ENCODE measurements at regions not wholly inside any gene's neighbourhood (a gene's known extent, or its start where the extent isn't known, plus 50 kb on each side); places are given as distances from the start of the nearest gene placed in this dataset.
"Not testable (repeated sequence)": the region's sequence is repeated elsewhere in the genome, so short reads cannot be mapped to it uniquely, and the experiment has no call there.

DNA sequence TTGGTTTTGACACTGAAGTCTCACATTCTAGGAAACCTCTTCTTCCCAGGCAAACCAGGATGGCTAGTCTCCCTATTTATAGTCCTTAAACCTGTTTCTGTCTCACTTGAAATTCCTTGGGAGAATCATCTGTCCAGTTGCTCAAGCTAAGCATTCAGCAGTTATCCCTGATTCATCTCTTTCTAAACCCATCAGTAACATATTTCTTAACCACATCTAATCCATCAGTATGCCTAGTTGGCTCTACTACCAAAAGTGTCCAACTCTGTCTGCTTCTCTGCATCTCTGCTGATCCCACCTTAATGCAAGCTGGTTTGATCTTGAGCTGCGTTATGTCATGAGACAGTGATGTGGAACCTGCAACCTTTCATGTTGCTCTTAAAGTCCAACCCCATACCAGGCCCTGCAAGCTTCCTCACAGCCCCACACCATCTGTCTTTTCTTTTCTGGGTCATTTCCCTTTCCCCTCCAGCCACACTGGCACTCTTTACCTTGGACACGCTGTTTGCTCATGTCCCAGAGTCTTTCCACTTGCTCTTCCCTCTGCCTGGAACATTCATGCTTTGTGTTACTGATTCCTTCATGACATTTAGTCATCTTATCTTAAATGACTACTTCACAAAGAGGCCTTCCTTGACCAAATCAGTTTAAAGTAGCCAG lies 380.8 kb upstream of the RGS6 start:
- H3K4me3 Mint-ChIP-seq, result no peak overlapping the region
- H3K27me3 Mint-ChIP-seq, result no peaks in the 10 kb centered on the region
- peaks cover 47% of the 10 kb centered on the region for H3K4me1 Mint-ChIP-seq
- H3K9me3 Mint-ChIP-seq, result peaks cover 2% of the 10 kb centered on the region
- no peak for DNase-seq
- peaks cover 3% of the 10 kb centered on the region for H3K36me3 Mint-ChIP-seq
- no peak overlapping the region for H3K27ac Mint-ChIP-seq

DNA sequence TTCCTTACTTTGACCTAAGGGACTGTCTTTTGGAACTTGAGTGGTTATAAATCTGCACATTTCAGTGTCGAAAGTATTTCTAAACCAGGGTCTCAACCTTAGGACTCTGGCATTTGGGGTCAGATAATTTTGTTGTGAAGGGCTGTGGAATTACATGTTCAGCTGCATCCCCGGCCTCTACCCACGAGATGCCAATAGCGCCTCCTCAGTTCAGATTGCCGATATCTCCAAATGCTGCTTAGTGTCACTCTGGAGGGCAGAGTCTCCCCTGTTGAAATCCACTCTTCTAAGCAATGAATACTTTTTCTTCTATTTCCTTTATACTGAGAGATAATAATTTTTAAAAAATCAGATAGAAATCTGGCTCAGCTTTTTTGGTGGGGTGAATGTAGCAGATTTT lies 379.4 kb upstream of the RGS6 start:
- Mint-ChIP-seq H3K4me3 (no peak overlapping the region), H3K9me3 (peaks cover 2% of the 10 kb centered on the region), H3K36me3 (peaks cover 12% of the 10 kb centered on the region), H3K4me1 (peaks cover 58% of the 10 kb centered on the region), H3K27me3 (no peaks in the 10 kb centered on the region), H3K27ac (no peak overlapping the region)
- DNase-seq, result no peak

DNA sequence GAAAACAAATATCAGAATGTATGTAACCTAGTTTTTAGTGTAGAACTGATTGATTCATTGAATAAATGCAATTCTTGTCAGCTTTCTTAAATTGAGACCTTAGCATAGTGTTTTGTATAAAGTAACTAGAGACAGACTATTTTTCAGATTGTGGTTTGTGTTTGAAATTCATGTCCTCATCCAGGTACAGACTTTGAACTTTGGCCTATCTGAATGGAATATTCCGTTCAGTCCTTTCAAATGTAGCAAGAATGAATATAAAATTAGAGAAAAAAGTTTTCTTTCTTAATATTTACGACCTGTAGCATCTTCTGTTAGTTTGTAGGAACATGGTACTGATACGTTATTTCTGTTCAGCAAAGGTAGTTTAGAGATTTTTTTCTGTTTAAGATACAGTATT lies 378.4 kb upstream of the RGS6 start:
- Mint-ChIP-seq H3K36me3 (peaks cover 15% of the 10 kb centered on the region), H3K4me1 (peaks cover 68% of the 10 kb centered on the region), H3K4me3 (no peak overlapping the region), H3K9me3 (peaks cover 2% of the 10 kb centered on the region), H3K27me3 (no peaks in the 10 kb centered on the region), H3K27ac (peak overlapping the region; percentile 98)
- no peak for DNase-seq

DNA sequence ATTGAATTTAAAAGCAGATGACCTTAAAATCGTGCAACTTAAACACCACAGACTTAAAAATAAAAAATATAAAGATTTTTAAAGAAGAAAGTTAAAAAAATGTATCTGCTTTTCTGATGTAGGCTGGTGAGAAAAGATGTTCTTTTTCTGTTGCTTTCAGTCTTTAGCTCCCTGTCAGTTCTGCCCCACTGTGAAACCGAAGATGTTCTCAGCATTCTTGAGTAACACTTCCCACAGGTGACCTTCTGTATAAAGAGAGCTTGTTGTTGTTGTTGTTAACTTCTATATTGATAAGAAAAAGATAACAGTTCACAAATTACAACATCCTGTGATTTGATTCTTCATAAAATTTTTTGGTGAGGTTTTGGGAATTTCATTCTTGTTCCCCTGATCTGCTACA lies 377.9 kb upstream of the RGS6 start:
- no peaks in the 10 kb centered on the region for H3K27me3 Mint-ChIP-seq
- DNase-seq, result peak; percentile 9
- H3K36me3 Mint-ChIP-seq, result peaks cover 15% of the 10 kb centered on the region
- H3K9me3 Mint-ChIP-seq, result peaks cover 2% of the 10 kb centered on the region
- peak overlapping the region; percentile 10 for H3K4me3 Mint-ChIP-seq
- peaks cover 69% of the 10 kb centered on the region for H3K4me1 Mint-ChIP-seq
- peak overlapping the region; percentile 98 for H3K27ac Mint-ChIP-seq

DNA sequence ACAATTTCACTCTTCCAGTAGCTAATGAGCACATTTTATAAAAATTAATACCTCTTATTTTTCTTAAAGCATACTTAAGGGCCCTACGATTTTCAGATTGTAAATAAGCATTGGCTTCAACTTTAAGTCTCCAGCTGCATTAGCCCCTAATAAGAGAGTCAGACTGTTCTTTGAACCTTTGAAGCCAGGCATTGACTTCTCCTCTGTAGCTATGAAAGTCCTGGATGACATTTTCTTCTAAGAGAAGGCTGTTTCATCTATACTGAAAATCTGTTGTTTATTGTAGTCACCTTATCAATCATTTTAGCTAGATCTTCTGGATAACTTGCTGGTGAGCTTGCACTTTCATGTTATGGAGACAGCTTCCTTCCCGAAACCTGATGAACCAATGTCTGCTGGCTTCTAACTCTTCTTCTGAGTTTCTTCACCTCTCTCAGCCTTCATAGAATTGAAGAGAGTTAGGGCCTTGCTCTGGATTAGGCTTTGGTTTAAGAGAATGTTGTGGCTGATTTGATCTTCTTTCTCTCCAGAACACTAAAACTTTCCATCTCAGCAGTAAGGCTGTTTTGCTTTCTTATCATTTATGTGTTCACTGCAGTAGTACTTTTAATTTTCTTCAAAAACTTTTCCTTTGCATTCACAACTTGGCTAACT lies 377.1 kb upstream of the RGS6 start:
- DNase-seq, result peak; percentile 8
- Mint-ChIP-seq H3K4me1 (peaks cover 69% of the 10 kb centered on the region), H3K36me3 (peaks cover 15% of the 10 kb centered on the region), H3K9me3 (peaks cover 2% of the 10 kb centered on the region), H3K27me3 (no peaks in the 10 kb centered on the region), H3K4me3 (peak overlapping the region; percentile 65), H3K27ac (peak overlapping the region; percentile 98)

DNA sequence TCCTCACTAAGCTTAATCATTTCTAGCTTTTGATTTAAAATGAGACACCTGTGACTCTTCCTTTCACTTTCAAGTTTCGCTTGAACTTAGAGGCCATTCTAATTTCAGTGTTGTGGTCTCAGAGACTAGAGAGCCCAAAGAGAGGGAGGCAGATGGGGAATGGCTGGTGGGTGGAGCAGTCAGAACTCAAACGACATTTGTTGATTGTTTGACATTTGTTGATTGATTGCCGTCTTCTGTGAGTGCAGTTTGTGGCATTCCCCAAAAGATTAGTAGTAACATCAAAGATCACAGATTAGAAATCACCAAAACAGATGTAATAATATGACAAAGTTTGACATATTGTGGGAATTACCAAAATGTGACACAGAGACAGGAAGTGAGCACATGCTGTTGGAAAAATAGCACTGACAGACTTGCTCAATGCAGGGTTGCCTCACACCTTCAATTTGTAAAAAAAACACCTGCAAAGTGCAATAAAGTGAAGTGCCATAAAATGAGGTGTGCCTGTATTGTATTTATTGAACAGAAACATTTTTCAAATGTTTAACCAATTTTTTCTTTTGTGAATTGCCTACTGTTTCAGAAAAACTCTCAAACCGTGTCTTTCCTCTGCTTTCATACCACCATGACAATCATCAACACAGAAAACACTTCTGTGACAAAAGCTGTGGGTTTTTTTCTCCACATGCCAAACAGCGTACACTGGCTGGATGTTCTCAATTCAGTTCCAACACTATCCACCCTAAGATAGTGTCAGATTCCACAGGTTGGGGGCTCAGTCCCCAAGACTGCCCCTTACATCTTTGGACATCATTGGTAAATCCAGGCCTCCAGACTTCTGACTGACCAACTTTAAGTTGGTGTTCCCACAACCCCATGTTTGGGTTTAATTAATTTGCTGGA lies 376.3 kb upstream of the RGS6 start:
- peak overlapping the region; percentile 98 for H3K27ac Mint-ChIP-seq
- H3K4me1 Mint-ChIP-seq, result peaks cover 73% of the 10 kb centered on the region
- H3K9me3 Mint-ChIP-seq, result peaks cover 2% of the 10 kb centered on the region
- H3K27me3 Mint-ChIP-seq, result no peaks in the 10 kb centered on the region
- H3K4me3 Mint-ChIP-seq, result peak overlapping the region; percentile 65
- DNase-seq, result peak; percentile 71
- peaks cover 15% of the 10 kb centered on the region for H3K36me3 Mint-ChIP-seq

DNA sequence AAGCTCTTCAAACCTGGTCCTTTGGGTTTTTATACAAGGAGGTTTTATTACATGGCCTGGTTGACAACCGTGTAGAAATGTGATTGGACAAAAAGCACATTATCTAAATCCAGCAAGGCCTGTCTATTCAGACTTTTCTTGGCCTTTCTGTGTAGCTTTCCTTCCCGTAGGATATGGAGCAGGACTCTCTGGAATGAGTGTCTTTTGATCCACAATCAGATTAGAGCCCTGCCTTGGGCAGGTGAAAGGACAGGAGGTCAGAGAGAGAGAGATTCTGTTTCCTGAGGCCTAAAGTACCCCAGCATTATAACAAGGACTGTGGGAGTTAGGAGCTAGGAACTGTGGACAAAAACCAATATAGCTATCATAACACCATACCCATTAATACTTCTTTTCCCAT lies 375.5 kb upstream of the RGS6 start:
- DNase-seq, result no peak
- peaks cover 65% of the 10 kb centered on the region for H3K4me1 Mint-ChIP-seq
- H3K36me3 Mint-ChIP-seq, result peaks cover 16% of the 10 kb centered on the region
- peak overlapping the region; percentile 22 for H3K4me3 Mint-ChIP-seq
- peak overlapping the region; percentile 98 for H3K27ac Mint-ChIP-seq
- peaks cover 2% of the 10 kb centered on the region for H3K9me3 Mint-ChIP-seq
- no peaks in the 10 kb centered on the region for H3K27me3 Mint-ChIP-seq

DNA sequence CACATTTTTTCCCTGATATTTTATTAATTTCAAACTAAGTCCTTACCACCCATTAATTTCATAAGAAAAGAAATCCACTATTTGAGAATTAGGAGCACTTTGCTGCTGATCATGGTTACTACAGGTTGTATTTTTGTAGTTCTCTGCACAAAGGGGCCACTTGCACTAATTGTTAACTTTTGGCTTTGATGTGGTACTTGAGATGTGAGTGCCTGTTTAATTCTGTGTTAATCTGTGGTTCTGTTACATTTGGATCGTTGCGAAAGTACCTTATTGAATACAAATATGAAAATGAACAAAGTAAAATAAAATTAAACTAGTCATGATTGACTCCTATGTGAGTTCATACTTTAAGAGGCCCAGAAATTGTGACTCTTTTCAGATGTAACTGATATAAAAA lies 374.9 kb upstream of the RGS6 start:
- Mint-ChIP-seq H3K4me3 (no peak overlapping the region), H3K9me3 (peaks cover 2% of the 10 kb centered on the region), H3K4me1 (peaks cover 65% of the 10 kb centered on the region), H3K27me3 (no peaks in the 10 kb centered on the region), H3K36me3 (peaks cover 17% of the 10 kb centered on the region), H3K27ac (peak overlapping the region; percentile 98)
- no peak for DNase-seq

DNA sequence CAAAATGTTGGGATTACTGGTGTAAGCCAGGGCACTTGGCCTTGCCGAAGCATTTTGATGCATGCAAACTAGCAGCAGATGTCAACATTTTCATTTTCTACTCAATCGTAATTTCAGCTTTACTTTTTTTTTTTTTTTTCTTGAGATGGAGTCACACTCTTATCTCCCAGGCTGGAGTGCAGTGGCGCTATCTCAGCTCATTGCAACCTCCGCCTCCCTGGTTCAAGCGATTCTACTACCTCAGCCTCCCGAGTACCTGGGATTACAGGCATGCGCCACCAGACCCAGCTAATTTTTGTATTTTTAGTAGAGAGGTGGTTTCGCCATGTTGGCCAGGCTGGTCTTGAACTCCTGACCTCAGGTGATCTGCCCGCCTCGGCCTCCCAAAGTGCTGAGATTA lies 373.3 kb upstream of the RGS6 start:
- Mint-ChIP-seq H3K36me3 (peaks cover 13% of the 10 kb centered on the region), H3K4me1 (peaks cover 56% of the 10 kb centered on the region)
- not testable (repeated sequence) for H3K27ac Mint-ChIP-seq, H3K27me3 Mint-ChIP-seq, DNase-seq, H3K4me3 Mint-ChIP-seq, H3K9me3 Mint-ChIP-seq

DNA sequence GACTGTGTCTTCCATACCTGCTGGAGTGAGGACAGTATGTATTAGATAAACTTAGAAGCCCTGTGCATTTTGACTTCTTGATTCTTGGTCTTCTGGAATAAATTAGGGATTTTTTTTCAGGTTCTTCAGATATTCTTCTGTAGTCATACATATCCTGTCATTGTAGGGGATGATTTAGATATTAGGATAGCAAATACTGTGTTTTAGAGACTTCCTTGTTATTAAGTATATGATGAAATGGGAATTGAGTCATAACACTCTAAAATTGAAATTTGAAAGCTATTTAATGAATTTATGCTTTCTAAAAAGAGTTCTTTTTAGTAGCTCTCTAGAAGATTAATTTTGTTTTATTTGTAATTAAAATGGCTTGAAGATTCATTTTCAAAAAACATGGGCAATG lies 371.5 kb upstream of the RGS6 start:
- H3K27ac Mint-ChIP-seq, result no peak overlapping the region
- peaks cover 17% of the 10 kb centered on the region for H3K36me3 Mint-ChIP-seq
- H3K9me3 Mint-ChIP-seq, result no peaks in the 10 kb centered on the region
- no peaks in the 10 kb centered on the region for H3K27me3 Mint-ChIP-seq
- H3K4me3 Mint-ChIP-seq, result no peak overlapping the region
- DNase-seq, result no peak
- peaks cover 49% of the 10 kb centered on the region for H3K4me1 Mint-ChIP-seq

DNA sequence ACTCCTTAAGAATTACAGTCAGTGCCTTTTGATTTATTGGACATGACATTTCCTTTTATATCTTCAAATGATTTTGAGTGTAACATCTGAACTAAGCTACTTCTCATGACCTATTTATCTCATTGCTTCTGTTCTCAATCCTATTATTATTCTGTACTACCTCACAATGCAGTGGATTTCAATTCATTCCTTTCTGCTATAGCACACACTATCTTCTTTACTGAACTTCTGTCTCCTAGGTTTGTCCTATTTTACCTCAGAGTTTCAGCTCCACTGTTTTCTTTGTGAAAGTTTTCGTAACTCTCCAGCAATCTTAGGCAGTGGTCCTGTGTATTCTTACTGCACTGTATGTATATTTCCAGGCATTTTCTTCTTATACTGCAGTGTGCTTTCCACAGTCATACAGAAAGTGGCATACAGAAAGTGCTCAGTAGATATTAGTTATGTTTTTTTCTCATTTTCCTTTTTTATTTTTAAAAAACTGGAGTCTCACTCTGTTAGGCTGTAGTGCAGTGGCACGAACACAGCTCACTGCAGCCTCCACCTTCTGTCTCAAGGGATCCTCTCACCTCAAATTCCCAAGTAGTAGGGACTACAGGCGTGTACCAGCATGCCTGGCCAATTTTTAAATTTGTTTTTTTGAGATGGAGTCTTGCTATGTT lies 368.6 kb upstream of the RGS6 start:
- Mint-ChIP-seq H3K27me3 (no peaks in the 10 kb centered on the region), H3K36me3 (peaks cover 7% of the 10 kb centered on the region), H3K4me1 (peaks cover 31% of the 10 kb centered on the region), H3K27ac (peak overlapping the region; percentile 22), H3K4me3 (no peak overlapping the region), H3K9me3 (no peaks in the 10 kb centered on the region)
- DNase-seq, result no peak

DNA sequence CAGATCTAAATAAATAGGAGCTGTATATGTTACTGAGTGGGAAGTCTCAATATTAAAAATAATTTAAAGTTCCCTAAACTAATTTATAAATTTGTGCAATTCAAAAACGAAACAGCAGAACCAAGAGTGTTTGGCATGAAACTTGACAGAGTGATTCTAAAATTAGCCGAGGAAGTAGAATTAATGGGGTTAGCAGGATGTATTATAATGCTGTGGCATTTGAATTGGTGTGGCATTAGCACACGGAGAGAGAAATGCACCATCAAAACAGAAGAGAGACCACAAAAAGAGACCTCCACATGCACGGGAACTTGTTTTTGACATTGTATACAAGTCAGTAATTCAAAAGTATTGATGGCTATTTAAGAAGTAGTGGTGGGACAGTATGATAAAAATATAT lies 366.0 kb upstream of the RGS6 start:
- Mint-ChIP-seq H3K4me1 (peaks cover 23% of the 10 kb centered on the region), H3K9me3 (no peaks in the 10 kb centered on the region), H3K36me3 (peaks cover 10% of the 10 kb centered on the region), H3K4me3 (peak overlapping the region; percentile 27), H3K27ac (peak overlapping the region; percentile 50), H3K27me3 (no peaks in the 10 kb centered on the region)
- DNase-seq, result no peak

DNA sequence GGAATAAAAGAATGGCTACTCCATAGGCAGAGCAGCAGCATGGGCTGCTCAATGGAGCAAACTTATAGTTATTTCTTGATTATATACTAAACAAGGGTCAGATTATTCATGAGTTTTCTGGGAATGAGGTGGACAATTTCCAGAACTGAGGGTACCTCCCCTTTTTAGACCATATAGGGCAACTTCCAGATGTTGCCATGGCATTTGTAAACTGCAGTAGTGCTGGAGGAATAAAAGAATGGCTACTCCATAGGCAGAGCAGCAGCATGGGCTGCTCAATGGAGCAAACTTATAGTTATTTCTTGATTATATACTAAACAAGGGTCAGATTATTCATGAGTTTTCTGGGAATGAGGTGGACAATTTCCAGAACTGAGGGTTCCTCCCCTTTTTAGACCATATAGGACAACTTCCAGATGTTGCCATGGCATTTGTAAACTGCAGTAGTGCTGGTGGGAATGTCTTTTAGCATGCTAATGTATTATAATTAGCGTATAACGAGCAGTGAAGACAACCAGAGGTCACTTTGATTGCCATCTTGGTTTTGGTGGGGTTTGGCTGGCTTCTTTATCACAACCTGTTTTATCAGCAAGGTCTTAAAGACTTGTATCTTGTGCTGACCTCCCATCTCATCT lies 364.6 kb upstream of the RGS6 start:
- H3K27me3 Mint-ChIP-seq, H3K4me3 Mint-ChIP-seq, H3K27ac Mint-ChIP-seq, H3K36me3 Mint-ChIP-seq, H3K9me3 Mint-ChIP-seq, DNase-seq: not testable (repeated sequence)
- H3K4me1 Mint-ChIP-seq, result peaks cover 23% of the 10 kb centered on the region

DNA sequence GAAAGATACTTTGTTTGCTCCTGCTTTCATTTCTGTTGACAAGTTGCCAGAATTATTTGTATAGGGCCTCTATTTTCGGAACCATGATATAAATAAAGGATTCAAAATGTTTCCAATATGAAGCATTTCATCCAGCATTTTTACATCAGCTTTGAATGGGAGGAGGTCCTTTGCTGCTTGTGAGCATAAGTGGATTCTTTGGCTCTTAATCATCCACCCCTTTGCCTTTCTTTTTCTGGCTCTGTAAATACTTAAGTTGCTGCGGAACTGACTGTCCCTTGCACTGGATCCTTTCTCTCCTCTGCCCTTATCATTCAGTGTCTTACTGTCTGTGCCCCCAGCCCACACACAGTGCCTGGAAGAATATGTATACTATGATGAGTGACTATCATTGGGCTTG lies 357.3 kb upstream of the RGS6 start:
- no peaks in the 10 kb centered on the region for H3K9me3 Mint-ChIP-seq
- peaks cover 2% of the 10 kb centered on the region for H3K36me3 Mint-ChIP-seq
- no peaks in the 10 kb centered on the region for H3K27me3 Mint-ChIP-seq
- peaks cover 33% of the 10 kb centered on the region for H3K4me1 Mint-ChIP-seq
- DNase-seq, result no peak
- H3K27ac Mint-ChIP-seq, result no peak overlapping the region
- H3K4me3 Mint-ChIP-seq, result no peak overlapping the region

Data from activated naive CD8-positive, alpha-beta T cell treated with anti-CD3 and anti-CD28 coated beads for 36 hours (primary cell).